SKM-1 treated with dmso at 0.1 percent for 144 hours (cell line): ENCODE measurements at regions not wholly inside any gene's neighbourhood (a gene's known extent, or its start where the extent isn't known, plus 50 kb on each side); places are given as distances from the start of the nearest gene placed in this dataset.
"Not testable (repeated sequence)": the region's sequence is repeated elsewhere in the genome, so short reads cannot be mapped to it uniquely, and the experiment has no call there.

Experiments
- DNase-seq: peaks from one replicate; lab custom pipeline; 2025; ENCODE audit not compliant: unreplicated experiment; lab: John Stamatoyannopoulos, UW

DNA sequence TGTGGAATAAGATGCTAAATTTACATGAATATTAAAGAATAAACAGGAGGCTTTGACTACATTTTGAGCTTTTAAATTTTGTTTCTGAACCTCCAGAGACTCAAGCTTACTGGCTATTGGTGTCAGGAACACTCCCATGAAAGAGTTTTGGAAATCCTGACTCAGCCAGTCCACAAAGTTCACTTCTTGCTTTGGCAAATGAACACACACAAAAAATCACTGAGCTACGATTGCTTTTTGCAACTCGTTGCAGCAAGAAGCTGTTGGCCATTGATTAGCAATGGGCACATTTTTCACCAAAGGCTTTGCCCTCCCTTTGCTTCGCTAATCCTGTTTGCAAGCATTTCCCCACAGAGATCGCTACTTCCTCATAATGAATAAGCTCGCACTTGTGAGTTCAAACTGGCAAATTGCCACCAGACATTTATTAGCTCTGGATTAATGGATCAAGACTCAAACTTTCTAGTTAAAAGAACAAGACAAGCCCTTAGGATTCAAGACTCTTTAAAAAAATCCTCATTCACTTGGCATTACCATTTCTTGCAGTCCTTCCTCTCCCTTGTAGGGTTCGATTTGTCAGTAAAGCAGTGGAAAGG lies 343.2 kb upstream of the ONECUT1 start:
- no peak for DNase-seq

DNA sequence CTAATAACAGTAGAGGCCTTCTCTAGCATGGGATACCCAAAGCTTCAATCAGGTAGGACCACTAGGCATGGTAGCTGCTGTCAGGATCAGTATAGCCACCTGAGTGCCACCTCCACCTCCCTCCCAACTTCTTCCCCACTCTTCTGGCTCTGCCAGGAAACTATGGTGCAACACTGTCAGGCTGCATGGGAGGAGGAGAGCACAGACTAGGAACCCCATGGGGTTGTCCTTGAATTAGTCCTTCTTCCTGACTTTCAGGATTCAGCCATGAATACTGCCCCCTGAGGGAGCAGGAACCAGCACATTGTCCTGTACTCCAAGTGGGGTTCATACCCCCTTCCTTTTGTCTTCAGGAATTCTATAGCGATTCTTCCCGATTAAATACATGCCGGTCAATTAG lies 340.8 kb upstream of the ONECUT1 start:
- DNase-seq: no peak

DNA sequence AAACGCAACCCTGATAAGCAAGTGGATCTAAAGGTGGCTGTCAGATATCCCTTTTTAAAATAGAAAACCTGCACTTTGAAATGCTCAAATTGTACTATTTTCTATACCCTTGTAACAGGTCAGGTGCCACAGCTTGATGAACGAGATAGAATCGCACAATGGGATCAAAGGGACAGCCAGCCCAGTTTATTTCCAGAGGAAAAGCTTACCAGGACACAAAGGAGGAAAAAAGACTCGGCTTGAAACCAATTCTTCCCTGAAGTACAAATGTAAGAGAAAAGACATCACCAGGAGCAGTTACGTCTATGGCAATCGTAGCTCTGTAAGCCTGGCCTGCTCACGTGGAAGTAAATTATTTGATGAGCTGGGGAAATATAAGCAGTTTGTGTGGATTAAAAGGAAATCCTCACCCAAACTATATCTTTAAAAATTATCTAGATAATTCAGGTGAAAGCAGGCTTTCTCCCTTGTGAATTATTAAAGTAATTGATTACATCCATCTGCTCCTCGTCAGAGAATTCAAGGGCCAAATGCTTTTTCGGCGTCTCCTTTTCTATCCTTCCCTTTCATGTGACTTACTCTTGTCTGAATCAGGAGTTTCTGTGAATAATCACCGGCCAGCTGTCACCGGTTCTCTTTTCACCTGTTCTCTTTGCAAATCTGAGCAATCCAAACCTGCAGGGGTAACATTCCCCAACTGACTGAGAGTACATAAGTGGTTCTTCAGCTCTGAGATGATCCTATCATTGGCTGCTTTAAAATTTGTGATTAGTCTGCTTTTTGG lies 339.2 kb upstream of the ONECUT1 start:
- no peak for DNase-seq

DNA sequence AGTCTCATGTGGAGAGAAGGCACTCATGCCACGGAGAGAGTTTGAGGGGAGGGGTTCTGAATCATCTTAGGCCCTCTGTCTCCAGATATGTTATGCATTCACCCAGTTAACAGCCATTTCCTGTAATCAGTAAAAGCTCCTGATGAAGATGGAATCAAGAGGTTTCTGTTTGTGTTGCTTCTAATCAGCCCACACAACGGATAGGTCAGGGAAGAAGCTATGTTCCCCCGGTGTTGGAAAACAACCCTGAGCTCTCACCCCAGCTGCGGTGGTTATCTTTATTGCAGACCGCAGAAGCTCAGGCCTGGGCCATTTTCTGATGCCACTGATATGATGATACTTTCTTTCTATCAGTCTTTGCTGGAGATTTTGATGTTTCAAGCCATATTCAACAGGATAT lies 338.5 kb upstream of the ONECUT1 start:
- DNase-seq: no peak

DNA sequence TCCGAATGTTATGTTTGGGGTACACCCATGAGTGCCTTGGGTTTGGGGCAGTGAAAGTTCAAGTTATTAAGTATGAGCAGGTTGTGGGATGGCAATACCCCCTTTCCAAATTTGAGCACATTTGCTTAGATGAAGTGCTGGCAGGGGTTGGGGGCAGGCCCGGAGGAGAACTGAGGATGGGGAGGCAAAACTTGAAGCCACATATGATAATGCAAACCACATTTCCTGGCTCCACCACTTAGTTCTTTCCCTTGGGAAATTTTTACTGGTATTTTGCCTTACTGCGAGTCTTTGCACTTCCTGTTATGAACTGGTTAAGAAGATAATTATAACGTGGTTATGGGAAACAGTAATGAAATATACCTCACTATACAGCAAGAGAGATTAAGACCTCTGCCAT lies 336.0 kb upstream of the ONECUT1 start:
- DNase-seq: no peak

DNA sequence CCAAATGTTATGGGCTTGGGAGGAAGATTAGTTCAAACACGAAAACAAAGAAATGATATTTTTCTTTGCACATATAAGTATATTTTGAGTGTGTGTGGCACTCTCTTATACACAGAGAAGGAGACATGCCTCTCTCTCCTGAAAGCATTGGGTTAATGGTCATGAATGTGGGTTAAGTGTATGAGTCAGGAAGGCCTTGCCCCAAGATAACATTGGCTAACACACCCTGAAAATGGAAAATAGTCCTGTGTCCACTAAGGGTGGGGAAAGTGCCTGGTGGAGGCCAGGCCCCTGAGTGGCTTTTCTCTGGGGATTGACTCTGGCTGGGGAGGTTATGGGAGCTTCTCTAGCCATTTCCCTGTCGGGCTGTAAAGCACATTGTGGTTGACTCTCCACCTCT lies 332.7 kb upstream of the ONECUT1 start:
- no peak for DNase-seq

DNA sequence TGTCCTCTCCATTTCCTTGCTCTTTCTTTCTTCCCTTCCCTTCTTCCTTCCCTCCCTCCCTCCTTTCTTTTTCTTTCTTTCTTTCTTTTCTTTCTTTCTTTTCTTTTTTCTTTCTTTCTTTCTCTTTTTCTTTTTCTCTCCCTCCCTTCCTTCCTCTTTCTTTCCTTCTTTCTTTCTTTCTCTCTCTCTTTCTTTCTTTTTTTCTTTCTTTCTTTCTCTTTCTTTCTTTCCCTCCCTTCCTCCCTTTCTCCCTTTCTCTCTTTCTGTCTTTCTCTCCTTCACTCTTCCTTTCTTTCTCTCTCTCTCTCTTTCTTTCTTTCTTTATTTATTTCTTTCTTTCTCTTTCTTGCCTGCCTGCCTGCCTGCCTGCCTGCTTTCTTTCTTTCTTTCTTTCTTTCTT lies 326.8 kb upstream of the ONECUT1 start:
- DNase-seq: not testable (repeated sequence)

DNA sequence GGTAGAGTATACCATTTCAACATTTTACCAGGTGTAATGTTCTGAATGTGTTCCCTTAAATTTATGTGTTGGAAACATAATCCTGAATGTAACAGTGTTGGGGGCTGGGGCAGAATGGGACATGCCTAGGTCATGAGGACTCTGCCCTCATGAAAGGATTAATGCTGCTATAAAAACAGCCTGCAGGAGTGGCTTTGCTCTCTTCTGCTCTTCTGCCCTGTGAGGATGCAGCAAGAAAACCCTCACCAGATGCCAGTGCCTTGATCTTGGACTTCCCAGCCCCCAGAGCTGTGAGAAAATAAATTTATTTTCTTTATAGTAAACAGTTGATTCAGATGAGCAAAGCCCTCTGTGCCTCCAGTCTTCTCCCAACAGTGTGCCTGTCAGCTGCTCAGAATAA lies 326.0 kb upstream of the ONECUT1 start:
- no peak for DNase-seq

DNA sequence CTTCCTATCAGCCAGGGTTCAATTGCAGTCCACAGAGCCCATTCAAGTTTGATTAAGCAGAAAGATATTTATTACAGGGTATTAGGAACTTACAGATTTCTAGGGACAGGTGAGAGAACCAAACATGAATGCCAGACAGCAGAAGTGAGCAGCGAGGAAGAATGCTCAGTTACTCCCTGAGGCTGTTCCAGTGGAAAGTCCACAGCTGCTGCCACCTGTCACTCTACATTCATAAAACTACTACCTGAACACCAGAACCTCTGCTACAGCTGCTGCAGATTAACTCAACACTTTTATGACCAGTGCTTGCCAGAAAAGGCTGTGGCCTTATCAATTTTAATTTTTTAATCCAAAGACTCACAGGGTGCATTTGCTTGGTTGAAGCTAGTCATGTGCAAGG lies 325.4 kb upstream of the ONECUT1 start:
- no peak for DNase-seq

DNA sequence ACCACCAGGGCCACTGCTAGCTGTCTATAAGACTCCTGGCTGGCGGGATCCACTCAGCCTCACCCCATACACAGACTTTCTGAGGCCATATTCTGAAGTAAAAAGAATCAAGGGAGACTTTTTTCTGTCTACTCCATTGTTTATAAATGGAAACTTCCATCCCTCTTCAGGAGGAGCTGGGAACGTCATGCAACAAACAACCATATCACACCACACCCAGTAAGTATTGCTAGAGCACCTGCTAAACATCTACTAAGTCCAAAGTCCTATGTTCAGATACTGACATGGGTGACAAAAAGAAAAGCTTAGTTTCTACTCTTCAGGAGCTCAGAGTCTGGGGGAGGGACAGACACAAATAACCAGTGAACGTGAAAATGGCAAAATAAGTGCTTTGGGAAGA lies 324.8 kb upstream of the ONECUT1 start:
- DNase-seq: no peak

DNA sequence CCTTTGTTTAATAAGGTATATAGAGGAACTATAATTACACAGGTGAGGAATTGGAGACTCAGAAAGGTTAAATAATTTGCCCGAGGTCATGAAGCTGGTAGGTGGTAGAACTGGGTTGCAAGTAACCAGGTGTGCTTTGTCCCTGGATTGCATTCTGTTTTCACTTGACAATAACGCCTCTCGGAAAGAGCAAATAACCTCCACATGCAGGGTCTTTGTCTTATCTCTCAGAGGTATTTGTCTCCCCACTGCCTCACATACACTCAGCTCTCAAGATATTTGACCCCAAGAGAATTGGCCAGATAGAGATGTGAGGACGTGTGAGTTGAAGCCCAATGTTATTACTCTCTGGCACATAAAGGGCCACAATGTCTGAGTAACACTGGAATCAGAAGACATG lies 320.9 kb upstream of the ONECUT1 start:
- DNase-seq: no peak

DNA sequence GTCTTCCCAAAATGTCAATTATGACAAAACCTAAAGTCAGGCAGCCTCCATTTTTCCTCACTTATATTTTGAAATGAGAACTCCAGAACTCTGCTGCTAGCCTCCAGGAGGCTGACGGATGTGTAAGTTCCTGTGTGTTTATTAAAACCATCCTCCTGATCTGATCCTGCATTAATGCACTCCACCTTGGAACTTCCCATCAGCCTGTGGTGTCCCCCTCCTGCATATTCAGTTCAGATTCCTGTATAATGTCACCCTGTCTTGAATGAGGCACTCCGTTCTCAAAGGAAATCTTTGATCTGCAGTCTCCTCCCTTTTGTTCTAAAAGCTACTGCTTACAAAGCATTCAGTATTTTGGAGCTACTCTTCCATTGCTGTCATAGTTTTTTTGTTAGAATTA lies 318.2 kb upstream of the ONECUT1 start:
- no peak for DNase-seq

DNA sequence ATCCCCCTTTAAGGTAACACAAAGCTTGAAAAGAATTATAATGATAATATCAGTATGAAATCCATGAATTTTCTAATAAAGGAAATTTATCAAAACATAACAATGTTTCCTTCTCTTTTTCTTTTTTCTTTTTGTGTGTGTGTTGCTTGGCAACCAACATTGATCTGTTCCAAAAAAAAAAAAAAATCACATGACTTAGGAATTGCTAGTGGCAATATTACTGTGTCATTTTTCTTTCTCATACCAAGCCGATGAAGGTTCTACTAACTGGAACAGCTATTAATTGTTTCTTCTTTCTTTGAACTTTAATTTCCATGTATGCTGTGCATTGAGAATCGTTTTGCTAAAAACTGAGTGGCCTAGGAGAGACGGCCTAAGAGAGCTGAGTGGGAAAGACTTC lies 317.7 kb upstream of the ONECUT1 start:
- no peak for DNase-seq

DNA sequence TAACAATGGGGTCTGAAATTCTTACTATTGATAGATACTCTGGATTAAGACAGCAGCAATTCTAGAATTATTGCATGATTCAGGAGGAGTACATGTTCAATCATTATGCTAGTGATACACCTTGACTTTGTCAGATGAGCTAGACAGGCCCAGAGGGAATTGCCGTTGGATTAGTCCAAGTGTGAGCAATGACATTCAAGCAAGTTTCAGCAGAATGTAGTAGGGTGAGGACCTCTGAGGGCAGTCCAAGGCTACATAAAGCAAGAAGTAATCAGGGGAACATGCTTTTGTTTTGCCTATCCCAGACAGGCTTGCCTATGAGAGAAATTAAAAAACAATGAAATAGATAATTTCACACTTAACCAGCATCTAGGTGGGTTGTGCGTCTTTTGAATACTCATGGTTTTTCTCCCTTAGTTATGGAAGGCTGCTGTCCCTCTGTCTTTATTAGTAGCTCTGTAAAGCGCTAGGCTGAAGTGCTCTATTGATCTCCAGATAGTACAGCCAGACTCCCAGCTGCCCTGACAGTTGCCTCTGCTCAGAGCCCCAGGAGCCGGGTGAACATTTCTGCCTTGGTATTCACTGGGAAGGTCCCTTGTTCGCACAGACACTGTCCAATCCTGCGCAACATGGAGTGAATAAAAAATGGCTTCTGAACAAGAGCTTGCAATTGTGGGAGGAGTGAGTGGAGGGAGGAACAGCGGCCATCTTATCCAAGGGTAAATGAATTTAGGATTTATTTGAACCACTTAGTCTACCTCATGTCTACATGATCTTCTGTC lies 316.6 kb upstream of the ONECUT1 start:
- no peak for DNase-seq

DNA sequence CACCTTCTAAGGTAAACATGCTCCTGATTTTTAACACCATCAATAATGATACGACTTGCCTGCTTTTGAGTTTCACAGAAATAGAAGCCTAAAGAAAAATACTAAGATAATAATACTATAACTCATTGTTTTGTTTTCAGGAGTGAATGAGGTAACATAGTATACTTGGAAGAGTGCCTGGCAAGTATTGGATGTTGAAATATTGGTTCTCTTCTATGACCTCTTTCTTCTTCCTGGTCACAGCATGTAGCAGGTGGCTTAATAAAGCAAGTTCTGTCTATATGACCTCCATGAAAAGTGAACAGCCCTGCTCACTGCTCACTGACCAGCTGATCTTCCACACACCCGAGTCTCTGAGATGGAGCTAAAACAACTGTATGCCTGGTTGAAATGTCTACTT lies 312.3 kb upstream of the ONECUT1 start:
- DNase-seq: no peak

DNA sequence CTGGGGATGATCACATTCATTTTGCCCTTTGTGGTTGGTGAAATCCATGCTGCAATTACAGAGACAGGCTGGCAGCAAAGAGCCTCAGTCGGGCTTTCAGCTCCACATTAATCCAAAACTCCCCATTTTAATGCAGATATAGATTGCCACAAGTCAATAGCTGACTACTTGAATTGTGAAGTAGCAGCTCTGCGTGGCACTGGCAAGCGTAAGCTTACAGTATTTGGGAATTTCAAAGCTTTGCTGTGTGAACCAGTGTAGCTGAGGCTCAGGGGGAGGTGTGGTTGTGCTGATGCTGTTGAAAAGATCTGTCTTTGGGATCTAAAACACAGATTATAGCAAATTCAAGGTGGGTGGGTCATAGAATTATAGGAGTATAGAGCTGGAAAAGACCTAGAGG lies 290.3 kb upstream of the ONECUT1 start:
- DNase-seq: no peak

DNA sequence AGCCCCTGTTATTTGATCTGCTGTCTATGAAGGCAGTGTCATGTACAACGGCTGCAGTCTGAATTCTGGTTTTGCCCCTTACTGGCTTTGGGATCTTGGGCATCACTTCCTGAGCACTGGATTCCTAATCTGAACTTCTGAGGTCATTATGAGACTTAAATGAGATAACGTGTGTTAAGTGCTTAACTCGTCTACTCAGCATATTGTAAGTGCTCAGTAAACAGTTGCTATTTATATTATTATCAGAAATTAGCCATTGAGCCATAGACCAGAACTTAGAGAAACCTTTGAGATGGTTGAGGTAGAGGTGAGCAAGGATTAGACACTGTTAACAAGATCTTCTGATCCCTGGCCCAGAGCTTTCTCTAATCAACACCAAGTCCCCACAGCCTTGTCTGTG lies 284.1 kb upstream of the ONECUT1 start:
- no peak for DNase-seq

DNA sequence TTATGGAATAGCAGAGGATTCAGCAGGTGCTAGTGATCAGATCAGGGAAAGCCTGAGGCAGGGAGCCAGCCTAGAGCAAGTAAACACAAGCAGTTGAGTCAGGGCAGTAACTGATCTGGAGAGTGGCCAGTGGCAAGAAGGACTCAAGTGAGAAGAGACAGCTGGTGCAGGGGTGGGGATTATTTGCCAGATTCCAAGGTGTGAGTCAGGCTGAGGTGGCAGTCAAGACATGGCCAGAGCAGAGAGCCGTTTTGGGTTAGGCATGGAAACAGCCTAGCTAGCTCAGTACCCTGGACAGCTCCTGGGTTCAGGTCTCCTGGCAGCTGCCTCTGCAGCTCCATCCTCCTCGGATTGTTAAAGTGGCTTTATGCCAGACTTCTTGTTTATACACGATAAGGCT lies 281.9 kb upstream of the ONECUT1 start:
- no peak for DNase-seq

DNA sequence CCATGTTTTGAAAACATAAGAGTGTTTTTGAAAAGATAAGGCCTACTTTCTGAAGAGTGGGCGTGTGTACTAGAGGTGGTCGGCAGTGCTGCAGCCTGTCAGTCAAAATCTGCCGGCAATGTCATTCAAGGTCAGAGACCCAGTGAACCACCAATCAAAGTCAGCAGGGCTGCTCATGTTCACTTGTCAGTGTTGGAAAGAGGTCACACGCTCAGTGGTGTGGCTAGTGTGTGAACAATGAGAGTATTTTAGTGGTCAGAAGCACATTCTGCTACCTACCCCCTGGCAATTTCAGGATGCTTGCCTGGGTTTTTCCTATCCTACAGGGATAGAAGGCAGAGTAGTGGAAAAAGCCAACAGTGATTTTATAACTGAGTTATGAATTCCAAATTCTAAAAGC lies 278.5 kb upstream of the ONECUT1 start:
- DNase-seq: no peak

DNA sequence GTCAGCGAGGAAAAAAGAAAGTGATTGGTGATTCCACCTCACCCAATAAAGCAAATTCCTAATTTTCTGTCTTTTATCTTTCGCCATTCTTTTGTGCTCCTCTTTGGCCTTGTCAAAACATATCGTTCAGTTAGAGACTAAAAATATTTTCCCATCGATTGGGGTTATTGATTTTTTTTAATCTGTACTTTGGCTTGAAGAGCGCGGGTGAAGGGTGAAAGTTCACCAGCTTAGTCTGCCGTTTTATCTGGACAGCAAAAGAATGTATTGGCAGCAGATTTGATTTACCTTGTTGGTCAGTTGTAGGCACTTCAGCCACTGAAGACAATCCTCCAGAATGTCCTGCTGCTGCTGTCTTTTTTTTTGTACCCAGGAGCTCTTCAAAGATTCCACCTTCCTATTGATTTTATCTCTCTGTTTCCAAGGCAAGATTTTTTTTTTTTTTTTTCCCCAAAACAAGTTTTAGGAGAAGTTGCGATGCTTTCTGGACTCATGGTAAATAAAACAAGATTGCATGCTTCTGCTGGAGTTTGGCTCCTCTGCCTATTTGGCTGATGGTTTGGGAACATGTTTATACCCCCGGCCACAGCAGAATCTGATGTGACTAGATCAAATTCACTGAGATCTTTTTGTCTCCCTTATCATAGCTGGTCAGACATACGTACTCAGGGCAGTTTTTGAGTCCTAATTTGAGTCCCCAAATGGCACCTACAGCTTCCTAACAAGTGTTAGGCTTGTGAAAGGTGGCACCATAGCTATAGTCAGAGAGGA lies 269.3 kb upstream of the ONECUT1 start:
- DNase-seq: no peak

DNA sequence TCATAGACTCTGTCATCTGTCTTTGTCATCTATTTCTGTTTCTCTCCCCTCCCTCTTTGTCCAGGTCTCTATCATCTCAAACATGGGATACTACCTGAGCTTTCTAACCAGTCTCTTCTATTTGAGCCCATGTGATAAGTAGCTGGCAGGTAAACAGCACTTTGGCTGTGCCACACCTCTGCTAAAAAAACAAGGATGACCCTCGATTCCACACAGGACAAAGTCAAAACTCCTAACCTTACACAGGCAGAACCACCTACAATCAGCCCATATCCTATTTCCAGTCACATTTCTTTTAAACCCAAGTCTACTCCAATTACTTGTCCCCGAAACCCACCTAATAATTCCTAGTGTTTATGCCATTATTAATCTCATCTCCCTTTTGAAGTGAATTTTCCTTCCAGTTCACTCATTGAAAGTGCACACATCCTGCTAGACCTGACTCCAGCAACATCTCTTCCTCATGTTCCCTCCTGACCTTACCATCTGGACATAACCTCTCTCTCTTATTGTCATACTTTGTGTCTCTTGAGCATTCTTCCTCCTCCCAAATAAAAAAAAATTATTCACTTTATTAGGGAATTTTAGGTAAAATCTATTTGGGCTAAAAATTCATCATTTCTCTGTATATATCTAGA lies 256.1 kb upstream of the ONECUT1 start:
- no peak for DNase-seq
